ENCODE measurements at regions not wholly inside any gene's neighbourhood (a gene's known extent, or its start where the extent isn't known, plus 50 kb on each side); places are given as distances from the start of the nearest gene placed in this dataset.

DNA sequence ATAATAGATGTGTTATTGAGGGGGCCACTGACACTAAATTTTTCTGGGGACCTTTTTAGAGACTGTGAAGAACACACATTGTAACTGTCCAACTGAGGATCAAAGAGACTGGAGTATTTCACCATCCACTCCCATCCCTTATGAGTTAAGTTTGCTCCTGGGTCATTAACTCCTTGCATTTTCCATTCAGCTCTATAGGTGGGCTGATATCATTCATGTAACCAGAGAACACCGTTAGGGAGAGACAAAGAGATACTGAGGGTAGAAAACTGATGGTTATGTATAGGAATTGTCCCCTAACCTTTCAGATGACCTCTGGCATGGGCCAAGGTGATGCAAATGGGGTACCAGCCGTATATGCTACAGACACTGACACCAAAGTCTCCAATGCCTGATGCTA lies 142.4 kb upstream of the TLR4 start:
- Histone ChIP-seq H3K36me3 (ENCODE audit: insufficient read depth, low read length) (no peaks in the 10 kb centered on the region), H3K27me3 (ENCODE audit: low read length) (no peaks in the 10 kb centered on the region), H3K4me2 (ENCODE audit: low read depth, low read length, poor library complexity, severe bottlenecking) (no peak overlapping the region), H3K27ac (ENCODE audit: low read length) (no peak overlapping the region), H3K9ac (ENCODE audit: low read length) (no peak overlapping the region), H2AFZ (ENCODE audit: low read length) (no peak overlapping the region), H4K20me1 (ENCODE audit: insufficient read depth, low read depth, low read length) (no peaks in the 10 kb centered on the region), H3K9me3 (ENCODE audit: low read length) (no peaks in the 10 kb centered on the region), H3K4me3 (ENCODE audit: low read length) (no peak overlapping the region), H3K9me2 (replicated peaks; ENCODE audit: insufficient read depth, low read length) (no peaks in the 10 kb centered on the region), H3K4me1 (ENCODE audit: low read length) (no peaks in the 10 kb centered on the region), H3K79me2 (ENCODE audit: low read length) (no peaks in the 10 kb centered on the region)
- no peak for DNase-seq

GRCh38 chr9:117555964-117556629 lies 141.2 kb upstream of the ASTN2 start:
- no peaks in the 10 kb centered on the region for H3K9me2 ChIP-seq (replicated peaks; ENCODE audit: insufficient read depth, low read length)
- H3K36me3 ChIP-seq (ENCODE audit: insufficient read depth, low read length): no peaks in the 10 kb centered on the region
- no peaks in the 10 kb centered on the region for H3K79me2 ChIP-seq (ENCODE audit: low read length)
- no peaks in the 10 kb centered on the region for H3K9me3 ChIP-seq (ENCODE audit: low read length)
- H3K4me1 ChIP-seq (ENCODE audit: low read length): no peaks in the 10 kb centered on the region
- no peaks in the 10 kb centered on the region for H4K20me1 ChIP-seq (ENCODE audit: insufficient read depth, low read depth, low read length)
- H3K4me2 ChIP-seq (ENCODE audit: low read depth, low read length, poor library complexity, severe bottlenecking): no peak overlapping the region
- no peaks in the 10 kb centered on the region for H3K27me3 ChIP-seq (ENCODE audit: low read length)
- no peak overlapping the region for H3K27ac ChIP-seq (ENCODE audit: low read length)
- H2AFZ ChIP-seq (ENCODE audit: low read length): peak overlapping the region; percentile 35; the same call in 1 of the 2 replicates
- peak; percentile 87 for DNase-seq
- no peak overlapping the region for H3K4me3 ChIP-seq (ENCODE audit: low read length)
- no peak overlapping the region for H3K9ac ChIP-seq (ENCODE audit: low read length)

GRCh38 chr9:117552811-117553210 lies 138.0 kb upstream of the ASTN2 start:
- Histone ChIP-seq H3K9me2 (replicated peaks; ENCODE audit: insufficient read depth, low read length) (no peaks in the 10 kb centered on the region), H3K9ac (ENCODE audit: low read length) (no peak overlapping the region), H3K4me1 (ENCODE audit: low read length) (no peaks in the 10 kb centered on the region), H3K36me3 (ENCODE audit: insufficient read depth, low read length) (no peaks in the 10 kb centered on the region), H3K27ac (ENCODE audit: low read length) (no peak overlapping the region), H3K4me3 (ENCODE audit: low read length) (no peak overlapping the region), H3K27me3 (ENCODE audit: low read length) (no peaks in the 10 kb centered on the region), H3K9me3 (ENCODE audit: low read length) (no peaks in the 10 kb centered on the region), H3K4me2 (ENCODE audit: low read depth, low read length, poor library complexity, severe bottlenecking) (no peak overlapping the region), H3K79me2 (ENCODE audit: low read length) (no peaks in the 10 kb centered on the region), H2AFZ (ENCODE audit: low read length) (no peak overlapping the region), H4K20me1 (ENCODE audit: insufficient read depth, low read depth, low read length) (no peaks in the 10 kb centered on the region)
- DNase-seq: no peak

DNA sequence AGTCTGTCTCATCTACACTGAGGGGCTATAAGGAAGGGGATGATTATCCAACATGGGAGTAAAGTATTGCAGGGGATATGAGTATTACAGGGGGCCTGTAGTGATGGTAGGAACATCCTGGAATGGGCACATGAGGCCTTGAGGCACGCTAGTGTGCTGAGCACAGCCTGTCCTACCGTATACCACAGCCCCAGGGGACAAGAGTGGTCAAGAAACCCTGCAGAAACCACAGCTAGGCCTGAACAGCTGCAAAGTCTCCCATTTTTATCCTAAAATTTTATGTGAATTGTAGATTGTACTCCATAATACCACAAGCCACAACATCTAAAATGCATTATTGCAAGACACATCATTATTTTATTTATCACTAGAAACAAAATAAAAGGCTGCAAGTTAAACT lies 136.3 kb upstream of the ASTN2 start:
- DNase-seq: no peak
- no peaks in the 10 kb centered on the region for H4K20me1 ChIP-seq (ENCODE audit: insufficient read depth, low read depth, low read length)
- no peak overlapping the region for H3K27ac ChIP-seq (ENCODE audit: low read length)
- H2AFZ ChIP-seq (ENCODE audit: low read length): no peak overlapping the region
- no peaks in the 10 kb centered on the region for H3K36me3 ChIP-seq (ENCODE audit: insufficient read depth, low read length)
- H3K4me2 ChIP-seq (ENCODE audit: low read depth, low read length, poor library complexity, severe bottlenecking): no peak overlapping the region
- no peaks in the 10 kb centered on the region for H3K9me2 ChIP-seq (replicated peaks; ENCODE audit: insufficient read depth, low read length)
- H3K4me1 ChIP-seq (ENCODE audit: low read length): no peaks in the 10 kb centered on the region
- no peaks in the 10 kb centered on the region for H3K9me3 ChIP-seq (ENCODE audit: low read length)
- no peaks in the 10 kb centered on the region for H3K79me2 ChIP-seq (ENCODE audit: low read length)
- no peaks in the 10 kb centered on the region for H3K27me3 ChIP-seq (ENCODE audit: low read length)
- no peak overlapping the region for H3K4me3 ChIP-seq (ENCODE audit: low read length)
- no peak overlapping the region for H3K9ac ChIP-seq (ENCODE audit: low read length)

DNA sequence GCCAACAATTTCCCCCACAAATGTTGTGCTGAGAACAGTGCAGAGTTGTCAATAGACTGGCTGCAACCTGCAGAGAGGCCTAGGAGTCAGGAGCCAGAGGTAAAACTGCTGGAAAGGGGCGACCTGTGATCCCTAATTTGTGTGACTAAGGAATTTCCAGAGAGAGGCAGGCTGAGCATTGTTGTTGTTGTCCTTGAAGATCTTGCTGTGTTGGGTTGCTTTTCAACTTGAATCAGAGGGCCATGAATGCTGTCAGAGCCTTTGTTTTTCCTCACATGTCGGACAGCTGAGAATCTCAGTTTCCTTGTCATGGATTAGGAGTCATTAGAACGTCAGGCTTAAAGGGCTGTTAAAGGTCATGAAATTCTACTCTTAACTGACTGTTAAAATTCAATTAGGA lies 134.6 kb upstream of the ASTN2 start:
- H3K4me1 ChIP-seq (ENCODE audit: low read length): no peaks in the 10 kb centered on the region
- H4K20me1 ChIP-seq (ENCODE audit: insufficient read depth, low read depth, low read length): no peaks in the 10 kb centered on the region
- H3K27ac ChIP-seq (ENCODE audit: low read length): no peak overlapping the region
- H3K4me2 ChIP-seq (ENCODE audit: low read depth, low read length, poor library complexity, severe bottlenecking): no peak overlapping the region
- H2AFZ ChIP-seq (ENCODE audit: low read length): no peak overlapping the region
- no peak overlapping the region for H3K9ac ChIP-seq (ENCODE audit: low read length)
- H3K9me2 ChIP-seq (replicated peaks; ENCODE audit: insufficient read depth, low read length): no peaks in the 10 kb centered on the region
- no peaks in the 10 kb centered on the region for H3K27me3 ChIP-seq (ENCODE audit: low read length)
- no peaks in the 10 kb centered on the region for H3K79me2 ChIP-seq (ENCODE audit: low read length)
- H3K4me3 ChIP-seq (ENCODE audit: low read length): no peak overlapping the region
- no peaks in the 10 kb centered on the region for H3K36me3 ChIP-seq (ENCODE audit: insufficient read depth, low read length)
- DNase-seq: no peak
- H3K9me3 ChIP-seq (ENCODE audit: low read length): no peaks in the 10 kb centered on the region

- H3K4me2 ChIP-seq (ENCODE audit: low read depth, low read length, poor library complexity, severe bottlenecking): no peak overlapping the region
- H4K20me1 ChIP-seq (ENCODE audit: insufficient read depth, low read depth, low read length): no peaks in the 10 kb centered on the region
- no peaks in the 10 kb centered on the region for H3K9me3 ChIP-seq (ENCODE audit: low read length)
- no peak overlapping the region for H2AFZ ChIP-seq (ENCODE audit: low read length)
- no peak overlapping the region for H3K4me3 ChIP-seq (ENCODE audit: low read length)
- H3K36me3 ChIP-seq (ENCODE audit: insufficient read depth, low read length): no peaks in the 10 kb centered on the region
- no peaks in the 10 kb centered on the region for H3K4me1 ChIP-seq (ENCODE audit: low read length)
- H3K9me2 ChIP-seq (replicated peaks; ENCODE audit: insufficient read depth, low read length): no peaks in the 10 kb centered on the region
- DNase-seq: no peak
- H3K9ac ChIP-seq (ENCODE audit: low read length): no peak overlapping the region
- H3K27ac ChIP-seq (ENCODE audit: low read length): no peak overlapping the region
- no peaks in the 10 kb centered on the region for H3K79me2 ChIP-seq (ENCODE audit: low read length)
- no peaks in the 10 kb centered on the region for H3K27me3 ChIP-seq (ENCODE audit: low read length)
Measured at GRCh38 chr9:117548556-117548955, 133.7 kb upstream of the ASTN2 start.

DNA sequence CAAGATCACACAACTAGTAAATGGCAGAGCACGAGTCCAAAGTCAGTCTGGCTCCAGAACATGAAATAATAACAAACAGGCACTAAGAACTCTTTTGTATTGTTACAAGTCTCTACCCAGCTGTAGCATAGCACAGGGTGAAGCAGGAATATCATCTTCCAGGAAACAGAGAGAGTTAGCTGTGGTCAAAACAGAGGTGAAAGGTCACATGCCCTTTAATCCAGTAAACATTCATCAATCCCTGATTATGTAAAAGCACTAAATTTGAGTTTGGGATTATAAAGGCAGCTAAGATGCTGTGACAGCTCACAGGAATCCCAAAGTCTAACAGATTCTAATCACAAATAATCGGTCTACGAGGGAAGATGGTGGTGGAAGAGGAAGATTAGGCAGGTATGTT lies 133.0 kb upstream of the ASTN2 start:
- no peak overlapping the region for H3K9ac ChIP-seq (ENCODE audit: low read length)
- H4K20me1 ChIP-seq (ENCODE audit: insufficient read depth, low read depth, low read length): no peaks in the 10 kb centered on the region
- H3K27me3 ChIP-seq (ENCODE audit: low read length): no peaks in the 10 kb centered on the region
- H3K4me1 ChIP-seq (ENCODE audit: low read length): no peaks in the 10 kb centered on the region
- DNase-seq: no peak
- H3K79me2 ChIP-seq (ENCODE audit: low read length): no peaks in the 10 kb centered on the region
- H3K9me3 ChIP-seq (ENCODE audit: low read length): no peaks in the 10 kb centered on the region
- H3K4me3 ChIP-seq (ENCODE audit: low read length): no peak overlapping the region
- no peak overlapping the region for H3K4me2 ChIP-seq (ENCODE audit: low read depth, low read length, poor library complexity, severe bottlenecking)
- no peaks in the 10 kb centered on the region for H3K36me3 ChIP-seq (ENCODE audit: insufficient read depth, low read length)
- H2AFZ ChIP-seq (ENCODE audit: low read length): no peak overlapping the region
- H3K27ac ChIP-seq (ENCODE audit: low read length): no peak overlapping the region
- H3K9me2 ChIP-seq (replicated peaks; ENCODE audit: insufficient read depth, low read length): no peaks in the 10 kb centered on the region

GRCh38 chr9:117546894-117547678 lies 132.2 kb upstream of the ASTN2 start:
- H3K27me3 ChIP-seq (ENCODE audit: low read length): no peaks in the 10 kb centered on the region
- no peaks in the 10 kb centered on the region for H3K36me3 ChIP-seq (ENCODE audit: insufficient read depth, low read length)
- H3K9ac ChIP-seq (ENCODE audit: low read length): no peak overlapping the region
- H3K9me3 ChIP-seq (ENCODE audit: low read length): no peaks in the 10 kb centered on the region
- H3K9me2 ChIP-seq (replicated peaks; ENCODE audit: insufficient read depth, low read length): no peaks in the 10 kb centered on the region
- no peaks in the 10 kb centered on the region for H3K79me2 ChIP-seq (ENCODE audit: low read length)
- no peak overlapping the region for H3K4me3 ChIP-seq (ENCODE audit: low read length)
- H4K20me1 ChIP-seq (ENCODE audit: insufficient read depth, low read depth, low read length): no peaks in the 10 kb centered on the region
- H3K4me2 ChIP-seq (ENCODE audit: low read depth, low read length, poor library complexity, severe bottlenecking): no peak overlapping the region
- no peak overlapping the region for H3K27ac ChIP-seq (ENCODE audit: low read length)
- no peak for DNase-seq
- no peak overlapping the region for H2AFZ ChIP-seq (ENCODE audit: low read length)
- no peaks in the 10 kb centered on the region for H3K4me1 ChIP-seq (ENCODE audit: low read length)

Data from Karpas-422 (cell line).